Kasumi-1 (cell line): ENCODE measurements at regions not wholly inside any gene's neighbourhood (a gene's known extent, or its start where the extent isn't known, plus 50 kb on each side); places are given as distances from the start of the nearest gene placed in this dataset.
"Not testable (repeated sequence)": the region's sequence is repeated elsewhere in the genome, so short reads cannot be mapped to it uniquely, and the experiment has no call there.

ENCODE experiments used
- DNase-seq, 2 experiments: peaks; one replicate each; lab custom pipeline; 2025; lab: John Stamatoyannopoulos, UW

DNA sequence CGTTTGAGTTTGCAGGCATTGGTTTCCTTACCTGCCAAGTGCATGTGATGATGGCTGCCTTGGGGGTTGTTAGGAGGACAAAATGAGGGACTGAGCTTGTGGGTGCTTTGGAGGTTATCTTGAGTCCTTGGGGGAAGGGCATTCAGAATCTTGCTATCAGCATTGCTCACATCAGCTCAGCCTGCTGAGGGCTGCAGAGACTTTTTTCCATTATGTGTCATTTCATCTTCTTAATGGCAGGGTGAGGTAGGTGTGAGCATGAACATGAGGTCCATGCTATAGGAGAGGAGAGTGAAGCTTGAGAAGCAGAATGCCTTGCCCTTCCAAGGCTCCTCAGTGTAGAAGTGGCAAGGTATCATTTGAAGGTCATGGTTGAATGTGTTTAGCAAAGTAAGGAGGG lies 112.3 kb downstream of the MIAT start:
- no peak for DNase-seq

DNA sequence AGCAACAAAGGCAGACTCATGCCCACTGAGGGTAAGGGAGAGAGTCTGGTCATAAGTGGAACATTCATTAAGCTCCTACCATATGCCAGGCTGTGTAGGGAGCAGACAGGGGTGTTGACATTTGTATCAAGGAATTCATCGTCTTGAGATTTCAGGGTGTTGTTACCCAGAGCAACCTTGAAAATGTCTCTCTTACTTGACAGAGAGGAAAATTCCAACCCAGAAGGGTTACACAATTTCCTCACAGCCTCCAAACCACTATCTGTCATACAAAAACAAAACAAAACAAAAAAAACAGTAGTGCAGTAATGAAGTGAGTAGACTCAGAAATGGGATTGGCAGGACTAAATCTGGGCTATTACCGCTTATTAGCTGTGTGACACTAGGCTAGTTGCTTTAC lies 113.2 kb downstream of the MIAT start:
- no peak for DNase-seq

- DNase-seq: not testable (repeated sequence)
These were observed 115.7 kb downstream of the MIAT start for GRCh38 chr22:26773054-26773453.

DNA sequence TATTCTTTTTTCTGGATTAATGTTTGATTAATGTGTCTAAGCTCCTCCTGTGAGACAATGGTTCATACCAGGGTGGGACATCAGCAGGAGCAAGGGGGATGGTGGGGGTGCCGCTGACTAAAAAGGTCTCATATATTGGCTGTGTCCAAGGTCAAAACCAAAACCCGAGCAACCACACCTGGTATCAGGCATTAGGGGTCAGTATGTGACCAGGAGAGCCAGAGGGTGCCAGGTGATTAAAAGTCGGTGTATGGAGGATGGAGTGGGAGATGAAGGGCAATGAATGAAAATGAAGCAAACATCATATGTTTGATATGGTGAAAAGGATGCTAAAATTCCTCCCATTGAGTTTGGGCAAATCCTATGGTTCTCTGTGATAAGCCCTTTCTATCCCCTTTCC lies 118.0 kb downstream of the MIAT start:
- no peak for DNase-seq

DNA sequence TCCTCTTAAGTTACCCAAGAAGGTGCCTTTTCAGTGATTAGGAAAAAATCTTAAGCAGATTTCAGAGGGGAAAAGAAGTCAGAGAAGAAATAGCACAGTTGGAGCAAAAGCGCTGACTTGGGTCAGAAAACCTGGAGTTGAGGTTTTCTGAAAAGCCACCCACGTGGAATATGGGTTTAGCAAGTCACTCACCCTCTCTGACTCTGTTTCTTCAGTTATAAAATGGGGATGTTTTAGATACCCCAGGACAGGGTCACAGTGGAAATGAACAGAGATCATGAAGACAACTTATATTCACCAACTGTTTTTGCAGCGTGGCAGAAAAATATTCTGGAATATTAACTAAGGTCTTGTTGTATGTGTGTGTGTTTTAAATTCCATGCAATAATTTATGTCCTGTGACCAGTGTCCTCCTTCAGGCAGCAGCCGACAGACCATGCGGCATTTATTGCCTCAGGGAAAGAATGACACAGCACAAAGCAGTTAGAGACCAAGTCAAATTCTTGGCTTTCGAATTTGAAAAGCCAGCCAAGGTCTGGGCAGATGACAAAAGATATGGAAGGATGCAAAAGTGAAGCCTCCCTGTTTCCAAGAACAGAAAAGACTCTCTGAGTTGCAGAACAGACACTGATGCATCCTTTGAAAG lies 119.9 kb downstream of the MIAT start:
- DNase-seq: no peak

GRCh38 chr22:26778372-26778771 lies 121.0 kb downstream of the MIAT start:
- DNase-seq: no peak

DNA sequence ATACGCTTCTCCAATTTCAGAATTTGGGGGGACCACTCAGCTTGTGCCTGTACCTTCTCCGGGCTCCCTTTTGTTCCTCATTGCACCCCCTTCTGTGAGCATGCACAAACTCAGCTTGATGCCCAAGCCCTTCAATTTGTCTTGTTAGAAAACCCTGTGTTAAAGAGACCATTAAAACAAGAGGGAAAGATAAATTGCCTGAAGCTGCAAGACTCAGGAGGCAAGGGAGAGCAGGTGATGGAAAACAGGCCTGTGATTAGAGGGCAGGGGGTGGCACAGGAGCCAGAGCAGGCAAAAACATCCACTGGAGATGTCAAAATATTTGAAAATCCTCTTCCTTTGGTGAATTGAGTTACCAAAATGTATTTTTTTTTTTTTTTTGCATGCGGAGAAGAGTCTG lies 121.7 kb downstream of the MIAT start:
- no peak for DNase-seq

DNA sequence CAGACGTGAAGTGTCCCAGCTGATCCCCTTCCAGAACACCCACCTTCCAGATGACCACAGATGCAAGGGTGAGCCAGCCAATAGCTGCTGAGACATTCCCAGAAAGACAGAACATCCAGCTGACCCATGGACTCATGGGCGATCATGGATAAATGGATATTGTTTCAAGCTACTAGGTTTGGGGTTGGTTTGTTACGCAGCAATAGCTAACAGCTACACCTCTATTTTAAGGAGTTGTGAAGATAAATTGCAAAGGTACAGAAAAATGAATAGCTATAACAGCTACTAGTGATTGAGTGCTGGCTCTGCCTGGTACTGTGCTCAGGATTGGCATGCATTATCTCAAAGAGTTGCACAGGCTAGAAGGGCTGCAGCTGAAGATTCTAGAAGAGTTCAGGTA lies 122.5 kb downstream of the MIAT start:
- no peak for DNase-seq

DNA sequence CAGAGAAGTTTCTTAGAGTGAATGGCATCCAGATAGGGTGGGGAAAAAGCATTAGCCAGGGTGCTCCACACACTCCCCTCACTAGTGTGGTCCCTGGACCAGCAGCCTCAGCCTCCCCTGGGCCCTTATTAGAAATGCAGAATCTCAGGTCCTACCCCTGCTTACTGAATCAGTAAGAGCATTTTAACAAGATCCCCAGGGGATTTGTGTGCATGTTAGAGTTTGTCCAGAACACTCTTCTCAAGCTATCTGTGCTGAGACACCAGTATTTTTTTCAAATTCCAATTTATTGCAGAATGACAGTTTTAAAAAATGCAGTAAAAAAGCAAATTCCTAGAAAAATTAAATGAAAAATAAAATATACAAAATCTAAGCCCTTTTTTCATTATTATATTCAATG lies 123.1 kb downstream of the MIAT start:
- no peak for DNase-seq

- DNase-seq: no peak
These were observed 123.7 kb downstream of the MIAT start for GRCh38 chr22:26781062-26781461.

DNA sequence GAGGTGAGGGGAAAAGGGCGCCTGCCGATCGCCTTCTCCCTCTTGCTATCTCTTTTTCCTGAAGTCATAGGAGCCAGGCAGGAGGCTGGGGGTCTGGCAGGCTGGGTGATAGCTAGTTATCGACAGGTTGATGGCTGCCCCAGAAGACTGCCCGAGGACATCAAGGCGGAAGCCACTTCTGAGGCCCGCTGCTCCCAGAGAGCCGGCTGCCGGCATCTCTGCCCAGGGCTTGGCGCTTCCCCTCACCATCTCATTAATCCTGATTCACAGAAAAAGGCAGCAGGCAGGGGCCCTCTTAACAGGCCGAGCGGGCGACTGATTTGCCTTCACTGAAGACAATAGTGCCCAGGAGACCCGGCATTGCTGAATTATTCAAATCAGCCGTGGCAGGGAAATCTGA lies 124.2 kb downstream of the MIAT start:
- no peak for DNase-seq

DNA sequence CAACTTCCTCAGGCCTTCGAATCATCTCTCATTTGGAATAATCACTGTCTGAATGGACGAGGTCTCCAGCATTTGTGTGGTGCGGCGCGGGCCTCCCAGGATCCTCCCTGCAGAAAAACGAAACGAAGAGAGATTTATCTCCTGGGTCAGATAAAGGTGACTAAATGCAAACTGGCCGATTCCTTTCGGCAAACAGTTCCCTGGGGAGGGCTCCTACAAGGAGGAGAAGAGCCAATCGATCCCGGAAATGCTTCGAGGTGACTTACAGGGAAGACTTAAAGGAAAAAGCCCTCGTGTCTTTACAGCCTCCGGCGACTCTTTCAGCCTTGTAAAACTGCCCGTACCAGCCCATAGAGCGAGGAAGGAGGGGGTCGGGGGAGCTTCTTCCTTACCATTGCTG lies 126.5 kb downstream of the MIAT start:
- no peak for DNase-seq

DNA sequence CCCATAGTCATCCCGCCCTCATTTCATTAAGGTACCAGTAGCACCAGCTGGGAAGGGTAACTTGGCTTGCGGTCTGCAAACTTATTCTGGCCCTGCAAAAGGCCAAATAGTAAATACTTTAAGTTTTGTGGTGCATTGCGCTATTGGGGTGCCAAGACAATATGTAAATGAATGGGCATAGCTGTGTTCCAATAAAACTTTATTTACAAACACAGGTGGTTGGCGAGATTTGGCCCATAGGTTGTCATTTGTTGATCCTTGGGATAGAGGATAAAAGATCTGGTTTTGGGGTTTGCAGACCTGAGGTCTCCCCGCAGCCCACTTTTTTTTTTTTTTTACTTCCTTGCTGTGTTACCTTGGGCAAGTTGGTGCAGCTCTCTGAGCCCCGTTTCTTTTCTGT lies 127.4 kb downstream of the MIAT start:
- no peak for DNase-seq

- DNase-seq: no peak
These were observed 128.5 kb downstream of the MIAT start for GRCh38 chr22:26785932-26786331.

- no peak for DNase-seq
These were observed 129.0 kb downstream of the MIAT start for GRCh38 chr22:26786398-26786797.

DNA sequence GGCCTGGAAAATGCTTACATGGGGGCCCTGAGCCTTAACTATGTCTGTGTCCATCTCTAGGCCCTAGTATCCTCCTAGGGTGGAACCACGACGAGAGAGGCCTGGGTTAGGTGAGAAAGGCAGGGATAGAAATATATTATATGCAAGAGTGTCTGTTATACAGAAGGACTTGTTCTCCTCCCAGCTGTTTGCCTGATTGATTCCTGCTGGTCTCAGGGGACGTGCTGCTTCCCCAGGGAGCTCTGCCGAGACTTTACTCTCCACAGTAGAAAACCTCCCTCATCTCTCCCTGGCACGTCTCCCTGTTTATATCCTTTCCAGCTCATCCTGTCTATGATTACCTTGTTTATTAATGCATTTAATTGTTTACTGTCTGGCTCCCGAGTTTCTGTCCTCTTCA lies 132.6 kb downstream of the MIAT start:
- DNase-seq: no peak

DNA sequence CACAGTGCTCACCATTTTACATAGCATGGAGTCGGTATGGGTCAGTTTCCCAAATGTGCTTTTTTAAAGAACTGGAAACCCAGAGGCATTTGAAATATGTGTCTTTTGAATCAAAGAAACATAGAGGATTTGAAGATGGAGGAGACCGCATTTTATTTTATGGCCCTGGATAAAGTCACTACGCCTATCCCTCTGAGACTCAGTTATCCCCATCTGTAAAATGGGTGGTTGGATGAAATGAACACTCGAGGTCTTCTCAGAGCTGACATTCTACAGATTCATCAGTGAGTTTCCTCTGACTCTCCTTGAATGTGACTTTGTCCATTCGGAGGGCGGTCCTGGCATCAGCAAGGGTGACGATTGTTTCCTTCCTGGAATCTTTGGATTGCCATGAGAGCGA lies 135.1 kb downstream of the MIAT start:
- DNase-seq: no peak

- no peak for DNase-seq
These were observed 139.4 kb downstream of the MIAT start for GRCh38 chr22:26796785-26797184.

- peak in 1 of 2 experiments; percentile 0 for DNase-seq
These were observed 140.5 kb downstream of the MIAT start for GRCh38 chr22:26797910-26798309.

GRCh38 chr22:26798462-26799065 lies 141.2 kb downstream of the MIAT start:
- DNase-seq: no peak

GRCh38 chr22:26800858-26801257 lies 143.5 kb downstream of the MIAT start:
- DNase-seq: no peak

DNA sequence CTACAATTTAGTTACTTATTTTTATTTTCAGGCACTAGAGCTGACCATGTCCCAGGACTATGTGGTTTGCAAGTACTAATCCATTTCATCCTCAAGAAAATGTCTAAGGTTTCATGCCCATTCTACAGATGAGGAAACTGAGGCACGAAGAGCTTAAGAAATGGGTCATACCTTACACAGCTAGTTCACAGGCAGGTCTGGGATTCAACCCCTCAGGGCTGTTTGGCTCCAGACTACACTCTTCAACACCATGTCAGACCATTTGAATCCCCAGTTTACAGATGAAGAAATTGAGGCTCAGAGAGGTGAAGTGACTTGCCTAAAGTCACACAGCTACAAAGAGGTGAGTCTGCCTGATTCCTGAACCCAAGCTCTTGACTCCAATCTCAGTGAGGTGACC lies 144.1 kb downstream of the MIAT start:
- no peak for DNase-seq

DNA sequence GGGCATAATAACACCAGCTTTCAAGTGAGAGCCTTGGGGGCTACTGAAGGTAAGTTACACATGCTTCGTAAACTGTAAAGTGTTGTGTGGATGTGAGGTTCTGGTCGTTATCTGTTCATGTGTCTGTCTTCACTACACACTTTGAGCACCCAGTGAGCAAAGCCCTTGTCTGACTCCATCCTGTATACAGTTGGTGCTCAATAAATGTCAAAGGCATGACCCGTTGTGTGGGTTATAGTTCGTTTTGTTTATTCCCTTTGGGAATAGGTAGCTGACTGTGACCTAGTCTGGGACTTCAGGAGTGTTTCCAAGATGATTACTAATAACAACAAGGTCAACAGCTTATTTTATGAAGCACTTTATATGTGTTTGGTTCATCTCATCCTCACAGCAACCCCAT lies 146.9 kb downstream of the MIAT start:
- DNase-seq: no peak

- DNase-seq: no peak
These were observed 147.6 kb downstream of the MIAT start for GRCh38 chr22:26804911-26805539.
